NCI-H2196 (cell line): ENCODE measurements at regions not wholly inside any gene's neighbourhood (a gene's known extent, or its start where the extent isn't known, plus 50 kb on each side); places are given as distances from the start of the nearest gene placed in this dataset.

Source experiments
- DNase-seq: peaks from one replicate; lab custom pipeline; 2025; ENCODE audit not compliant: unreplicated experiment; lab: John Stamatoyannopoulos, UW

DNA sequence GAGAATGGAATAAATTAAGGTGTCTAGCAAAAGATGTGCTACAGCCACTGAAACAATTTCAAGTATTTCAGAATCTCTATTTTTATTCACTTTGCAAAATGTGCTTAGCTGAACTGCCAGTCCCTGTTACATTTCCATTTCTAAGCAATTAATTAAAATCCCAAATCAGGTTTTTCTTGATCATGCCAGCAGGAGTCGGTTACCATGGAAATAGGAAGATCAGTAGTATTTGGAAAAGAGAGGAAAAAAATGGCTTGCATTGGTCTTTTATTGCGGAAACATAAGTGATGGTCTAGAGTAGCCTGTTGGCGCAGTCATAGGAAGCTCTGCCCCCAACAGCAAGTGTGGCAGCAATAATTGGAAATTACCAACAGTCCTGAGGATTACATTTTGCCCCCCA is 867.1 kb downstream of the GATA3 start:
- no peak for DNase-seq

- DNase-seq = no peak
Measured at GRCh38 chr10:8923096-8923495, 868.6 kb downstream of the GATA3 start.

DNA sequence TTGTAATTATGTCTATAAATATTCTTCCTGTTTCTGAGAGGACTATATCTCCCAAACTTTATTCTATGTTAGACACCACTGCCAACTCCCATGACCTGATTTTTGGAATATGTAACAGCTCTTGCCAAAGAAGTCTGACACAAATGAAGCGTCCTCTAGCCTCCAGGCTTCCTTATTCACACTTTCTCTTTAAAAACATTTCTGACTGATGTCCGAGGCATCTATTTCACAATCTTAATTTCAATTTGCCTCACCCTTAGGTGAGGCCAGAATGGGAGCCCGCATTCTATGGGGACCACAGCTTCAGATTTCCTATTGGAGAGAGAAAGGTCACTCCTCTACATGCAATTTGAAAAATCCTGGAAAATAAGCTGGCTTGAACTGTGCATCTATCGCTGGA is 873.2 kb downstream of the GATA3 start:
- no peak for DNase-seq

- no peak for DNase-seq
Measured at GRCh38 chr10:8946451-8946850, 892.0 kb downstream of the GATA3 start.

GRCh38 chr10:8950978-8951377 is 896.5 kb downstream of the GATA3 start:
- DNase-seq = no peak

- DNase-seq = no peak
Measured at GRCh38 chr10:8951440-8952089, 897.1 kb downstream of the GATA3 start.

- DNase-seq = no peak
Measured at GRCh38 chr10:8956400-8956799, 901.9 kb downstream of the GATA3 start.

DNA sequence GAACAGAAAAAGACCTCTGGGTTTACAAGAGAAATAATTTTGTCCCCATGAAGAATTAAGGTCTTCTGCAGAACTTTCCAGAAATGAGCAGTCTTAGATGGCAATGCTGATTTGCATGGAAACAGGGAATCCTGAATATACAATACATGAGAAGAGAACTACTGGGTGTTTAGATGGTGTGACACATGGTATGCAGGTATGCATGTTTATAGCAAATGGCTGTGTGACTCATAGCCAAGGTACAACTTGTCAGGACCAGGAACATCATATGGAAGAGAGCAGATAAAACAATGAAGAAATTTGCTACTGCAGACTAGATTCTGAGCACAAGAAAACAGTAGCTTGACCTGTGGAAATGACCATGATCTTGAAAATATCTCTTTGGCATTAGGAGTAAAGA is 907.8 kb downstream of the GATA3 start:
- DNase-seq = no peak

- no peak for DNase-seq
Measured at GRCh38 chr10:8967061-8967460, 912.6 kb downstream of the GATA3 start.

DNA sequence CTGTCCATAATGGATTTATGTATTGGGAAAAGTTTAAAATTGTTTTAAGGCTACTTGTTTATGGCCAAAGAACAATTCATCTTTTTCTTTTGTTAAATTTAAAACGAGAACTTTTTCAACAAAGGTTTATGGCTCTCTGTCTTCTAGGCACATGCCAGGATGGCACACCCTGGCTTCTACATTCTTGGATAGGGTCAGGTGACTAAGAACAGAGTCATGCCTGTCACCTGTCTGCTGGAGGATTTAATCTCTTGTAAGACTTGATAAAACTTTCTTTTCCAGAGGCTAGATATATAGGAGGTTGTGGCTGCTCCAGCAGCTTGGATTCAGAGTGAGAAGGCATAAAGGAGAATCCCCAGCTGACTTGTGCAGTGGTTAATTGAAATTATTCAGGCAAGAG is 915.4 kb downstream of the GATA3 start:
- no peak for DNase-seq

GRCh38 chr10:8975535-8975934 is 921.0 kb downstream of the GATA3 start:
- no peak for DNase-seq

DNA sequence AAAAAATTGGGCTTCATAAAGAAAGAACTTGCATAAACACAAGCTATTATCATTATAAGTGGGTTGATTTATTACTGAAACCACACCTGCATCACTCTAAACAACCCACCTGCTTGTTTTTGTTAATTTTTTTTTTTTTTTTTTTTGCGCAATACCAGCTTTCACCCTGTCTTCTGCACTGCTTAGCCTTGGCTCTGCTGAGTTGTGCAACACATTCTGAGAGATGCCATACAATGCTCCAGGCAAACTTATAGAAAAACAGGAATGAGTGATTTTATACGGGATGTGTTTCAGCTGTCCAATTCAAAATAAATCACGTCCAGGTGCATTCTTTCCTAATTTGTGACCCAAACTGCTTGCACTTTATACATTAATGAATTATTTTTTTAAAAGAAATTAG is 923.6 kb downstream of the GATA3 start:
- DNase-seq = no peak

DNA sequence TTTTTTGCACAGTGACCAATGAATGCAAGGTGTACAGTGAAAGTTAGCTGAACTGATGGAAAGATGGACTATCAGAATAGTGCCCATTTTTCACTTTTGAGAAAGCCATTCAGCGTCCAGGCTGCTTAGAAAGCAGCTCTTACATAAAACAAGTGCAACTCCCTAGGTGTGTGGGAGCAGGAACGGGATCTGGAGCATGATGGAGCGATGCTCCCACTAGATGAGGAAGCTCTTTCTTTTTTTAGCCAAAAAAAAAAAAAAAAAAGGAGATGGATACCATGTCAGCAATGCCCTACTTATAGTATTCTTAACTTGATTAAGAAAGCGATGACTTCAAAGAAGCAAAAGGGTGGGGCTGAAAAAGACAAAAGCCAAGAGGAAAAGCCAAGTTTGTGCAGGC is 925.5 kb downstream of the GATA3 start:
- DNase-seq = no peak

GRCh38 chr10:8981277-8981676 is 926.8 kb downstream of the GATA3 start:
- no peak for DNase-seq

- DNase-seq = no peak
Measured at GRCh38 chr10:8985651-8986050, 931.2 kb downstream of the GATA3 start.

GRCh38 chr10:8986975-8987374 is 932.5 kb downstream of the GATA3 start:
- DNase-seq = no peak

GRCh38 chr10:8987712-8988111 is 933.2 kb downstream of the GATA3 start:
- DNase-seq = no peak

- no peak for DNase-seq
Measured at GRCh38 chr10:8990280-8990987, 935.9 kb downstream of the GATA3 start.

DNA sequence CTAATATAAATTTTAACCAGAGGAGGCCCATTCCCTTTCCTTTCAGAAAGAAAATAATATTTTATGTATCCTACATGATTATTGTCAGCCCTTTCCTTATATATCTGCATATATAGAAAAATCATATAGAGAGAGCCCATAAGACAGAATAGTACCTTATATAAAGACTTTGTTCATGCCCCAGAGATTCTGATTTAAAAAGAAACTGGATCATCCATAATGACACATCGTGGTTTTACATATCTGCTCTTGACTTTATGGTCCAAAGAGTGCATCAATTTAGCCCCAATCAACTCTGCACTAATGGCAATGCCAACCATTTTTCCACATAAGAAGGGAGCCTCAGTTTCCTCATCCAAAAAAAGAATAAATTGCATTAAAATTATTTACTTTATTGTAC is 937.5 kb downstream of the GATA3 start:
- no peak for DNase-seq

GRCh38 chr10:8993864-8994263 is 939.4 kb downstream of the GATA3 start:
- no peak for DNase-seq

DNA sequence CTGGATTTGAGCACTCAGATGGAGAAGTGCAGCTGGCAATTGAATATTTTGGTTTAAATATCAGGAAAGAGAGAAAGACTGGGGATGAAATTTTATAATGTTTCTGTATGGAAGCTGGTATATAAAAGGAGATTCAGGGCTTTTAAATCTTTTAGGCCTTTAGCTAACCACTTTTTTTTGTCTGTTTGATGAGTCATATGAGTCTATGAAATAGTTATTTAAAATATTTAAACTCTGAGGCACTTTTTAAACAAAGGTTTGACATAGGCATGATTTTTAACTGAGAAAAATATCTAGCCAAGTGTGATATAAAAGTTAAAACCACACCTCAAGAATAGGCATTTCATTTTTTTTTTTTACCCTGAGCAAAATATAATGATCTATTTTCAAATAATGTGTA is 944.3 kb downstream of the GATA3 start:
- no peak for DNase-seq

DNA sequence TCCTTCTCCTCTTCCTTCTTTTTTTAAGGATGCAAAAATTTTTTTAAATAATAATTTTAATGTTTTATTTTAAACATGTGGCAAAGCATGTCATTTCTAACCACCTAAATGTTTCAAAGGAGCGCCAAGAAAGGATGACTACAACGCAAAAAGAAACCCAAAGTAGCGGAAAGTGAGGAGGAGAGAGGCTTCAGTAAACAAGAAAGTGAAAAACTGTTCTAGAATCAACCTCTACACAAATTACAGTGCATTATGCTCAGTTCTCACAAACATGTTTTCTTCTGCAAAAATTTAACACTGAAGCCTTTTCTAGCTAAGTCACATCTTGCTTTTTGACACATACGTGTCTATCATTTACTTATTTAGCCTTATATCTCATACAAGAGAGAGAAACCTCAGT is 948.6 kb downstream of the GATA3 start:
- DNase-seq = no peak

DNA sequence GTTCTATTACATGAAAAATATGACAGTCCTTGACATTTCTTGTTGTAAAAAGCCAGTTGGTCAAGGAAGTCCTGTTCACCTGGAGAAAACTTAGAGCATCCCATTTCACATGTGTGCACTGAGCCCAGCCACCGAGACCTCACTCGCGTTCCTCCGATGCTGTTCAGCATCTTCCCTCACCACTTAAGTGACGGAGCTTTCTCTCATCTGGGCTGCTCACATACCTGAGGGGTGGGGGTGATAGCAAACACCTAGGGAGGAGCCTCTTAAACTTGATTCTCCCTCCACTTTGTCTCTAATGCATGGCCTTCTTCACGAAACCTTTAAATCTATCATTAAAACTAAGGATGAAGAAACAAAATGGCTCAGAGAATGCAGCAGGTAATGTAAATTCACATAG is 950.2 kb downstream of the GATA3 start:
- no peak for DNase-seq
